RWPE1 (cell line): ENCODE measurements at regions not wholly inside any gene's neighbourhood (a gene's known extent, or its start where the extent isn't known, plus 50 kb on each side); places are given as distances from the start of the nearest gene placed in this dataset.

Source experiments
- CTCF ChIA-PET: fragments of 350-600 bp; sonication (Branson Sonifier 250); formaldehyde crosslinking; extraction: SDS; loops from one replicate; lab custom pipeline; 2021; lab: Yijun Ruan, JAX
- POLR2A ChIA-PET: fragments of 400-600 bp; formaldehyde crosslinking; extraction: SDS; loops from one replicate; lab custom pipeline; 2020; ENCODE audit warnings: antibody characterized with exemption; ENCODE audit not compliant: low non-redundant PET; lab: Yijun Ruan, JAX
- DNase-seq: peaks from one replicate; pipeline ENCODE4 v3.0.0; 2012; ENCODE audit warnings: low spot score
- H3K27ac ChIP-seq: fragments of 450-650 bp; 2 replicates; pipeline ENCODE4 v1.5.1; 2017
- TF ChIP-seq, protein P1 (sequence below): fragments of 450-650 bp; conservative IDR thresholded peaks from 2 replicates; pipeline ENCODE4 v1.5.1; 2017; ENCODE audit warnings: low read depth, mild to moderate bottlenecking

DNA sequence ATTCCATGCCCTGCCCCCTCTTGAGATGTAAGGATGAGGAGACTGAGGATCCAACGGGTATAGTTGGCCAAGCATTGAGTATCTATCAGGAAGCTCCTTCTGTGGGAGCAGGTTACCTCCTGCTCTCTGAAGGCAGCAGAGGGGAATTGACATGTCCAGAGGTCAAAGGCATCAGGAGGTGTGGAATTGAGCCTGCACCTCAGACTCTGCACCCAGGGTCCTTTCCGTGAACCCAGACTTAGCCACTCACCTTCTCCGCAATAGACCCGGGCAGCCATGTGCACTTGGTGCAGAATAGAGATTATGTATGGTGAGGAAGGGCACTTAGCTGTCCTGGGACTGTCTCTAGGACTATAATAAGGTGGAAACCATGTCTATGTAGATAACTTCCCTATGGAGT, 399.0 kb upstream of the TPM1 start:
- TF ChIP-seq, protein P1, sequence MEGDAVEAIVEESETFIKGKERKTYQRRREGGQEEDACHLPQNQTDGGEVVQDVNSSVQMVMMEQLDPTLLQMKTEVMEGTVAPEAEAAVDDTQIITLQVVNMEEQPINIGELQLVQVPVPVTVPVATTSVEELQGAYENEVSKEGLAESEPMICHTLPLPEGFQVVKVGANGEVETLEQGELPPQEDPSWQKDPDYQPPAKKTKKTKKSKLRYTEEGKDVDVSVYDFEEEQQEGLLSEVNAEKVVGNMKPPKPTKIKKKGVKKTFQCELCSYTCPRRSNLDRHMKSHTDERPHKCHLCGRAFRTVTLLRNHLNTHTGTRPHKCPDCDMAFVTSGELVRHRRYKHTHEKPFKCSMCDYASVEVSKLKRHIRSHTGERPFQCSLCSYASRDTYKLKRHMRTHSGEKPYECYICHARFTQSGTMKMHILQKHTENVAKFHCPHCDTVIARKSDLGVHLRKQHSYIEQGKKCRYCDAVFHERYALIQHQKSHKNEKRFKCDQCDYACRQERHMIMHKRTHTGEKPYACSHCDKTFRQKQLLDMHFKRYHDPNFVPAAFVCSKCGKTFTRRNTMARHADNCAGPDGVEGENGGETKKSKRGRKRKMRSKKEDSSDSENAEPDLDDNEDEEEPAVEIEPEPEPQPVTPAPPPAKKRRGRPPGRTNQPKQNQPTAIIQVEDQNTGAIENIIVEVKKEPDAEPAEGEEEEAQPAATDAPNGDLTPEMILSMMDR = no peak
- H3K27ac ChIP-seq = no peak overlapping the region
- ChIA-PET POLR2A (no interaction called here), CTCF (interaction anchor here (0.6 kb wide), 1 partner anchor 908 kb away, joined by 3 read pairs; no protein-coding TSS in a partner anchor)
- DNase-seq = no peak

DNA sequence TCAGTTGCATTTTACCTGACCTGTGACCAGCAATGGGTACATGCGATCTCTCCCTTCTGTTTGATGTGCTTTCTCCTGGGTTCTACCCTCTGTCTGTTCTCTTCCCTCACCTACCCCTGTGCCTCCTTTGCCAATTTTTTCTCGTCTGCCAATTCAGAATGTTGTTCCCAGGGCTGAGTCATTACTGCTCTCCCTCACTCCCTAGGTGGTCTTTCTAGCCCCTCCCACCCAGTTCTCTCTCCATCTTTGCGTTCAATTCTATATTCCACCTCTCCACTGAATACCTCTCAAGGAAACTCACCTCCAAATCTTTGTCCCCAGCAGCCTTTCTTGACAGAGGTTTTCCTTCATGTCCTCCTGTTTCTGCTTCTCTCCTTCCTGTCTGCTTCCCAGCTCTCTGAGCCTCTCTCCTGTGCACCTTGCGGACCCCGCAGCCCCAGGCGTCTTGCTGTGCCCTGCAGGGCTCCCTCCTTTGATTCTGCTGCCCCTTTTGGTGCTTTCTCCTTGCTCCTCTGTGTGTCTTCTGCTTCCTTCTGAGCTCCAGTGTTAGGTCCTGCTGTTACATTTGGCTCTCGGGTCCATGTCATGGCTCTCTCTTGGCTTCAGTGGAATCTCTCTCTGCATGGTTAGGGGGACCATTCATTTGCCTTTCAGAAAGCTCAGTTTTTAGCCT, 398.2 kb upstream of the TPM1 start:
- no peak for DNase-seq
- ChIA-PET POLR2A (no interaction called here), CTCF (no interaction called here)
- H3K27ac ChIP-seq = no peak overlapping the region
- TF ChIP-seq, protein P1 = no peak

DNA sequence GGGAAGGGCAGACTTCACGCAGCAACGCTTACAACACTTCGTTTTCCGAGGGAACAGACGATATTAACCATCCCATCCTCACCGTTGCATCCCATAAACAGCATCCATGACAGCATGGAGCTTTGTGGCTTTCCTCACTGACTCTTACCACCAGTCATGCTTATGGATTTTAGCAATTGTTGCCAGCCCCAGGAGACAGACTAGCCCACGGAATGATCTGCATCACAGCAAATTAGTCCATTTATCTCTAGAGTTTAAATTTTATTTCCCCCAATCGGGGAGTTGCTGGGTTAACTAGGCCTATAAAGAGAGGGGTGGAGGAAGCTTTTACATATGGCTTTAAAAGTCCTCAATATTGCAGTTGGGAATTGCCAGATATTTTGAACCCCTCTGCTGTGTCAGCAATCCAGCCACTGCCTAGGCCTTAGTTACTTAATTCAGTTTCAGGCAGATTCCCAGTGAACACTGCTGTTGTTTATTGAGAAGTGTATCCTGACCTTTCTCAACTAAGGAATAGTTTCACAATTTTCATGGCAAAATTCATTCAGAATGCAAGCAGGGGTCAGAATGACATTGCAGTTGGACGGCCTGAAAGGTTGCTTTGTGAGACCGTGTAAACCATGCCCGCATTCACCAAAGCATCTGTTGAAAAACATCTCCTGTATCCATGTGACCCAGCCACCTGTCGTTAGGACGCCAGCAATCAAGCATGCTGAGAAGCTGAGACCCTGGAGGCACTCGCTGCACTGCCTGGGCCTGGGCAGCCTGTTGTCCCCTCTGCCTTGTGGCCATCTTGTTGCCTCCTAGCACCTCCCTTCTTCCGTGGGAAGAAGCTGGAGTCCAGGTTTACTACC, 397.4 kb upstream of the TPM1 start:
- ChIA-PET CTCF (interaction anchor here (1.2 kb wide), 1 partner anchor 8 kb away, joined by 3 read pairs; no protein-coding TSS in a partner anchor), POLR2A (no interaction called here)
- H3K27ac ChIP-seq = no peak overlapping the region
- no peak for DNase-seq
- TF ChIP-seq, protein P1 = no peak

DNA sequence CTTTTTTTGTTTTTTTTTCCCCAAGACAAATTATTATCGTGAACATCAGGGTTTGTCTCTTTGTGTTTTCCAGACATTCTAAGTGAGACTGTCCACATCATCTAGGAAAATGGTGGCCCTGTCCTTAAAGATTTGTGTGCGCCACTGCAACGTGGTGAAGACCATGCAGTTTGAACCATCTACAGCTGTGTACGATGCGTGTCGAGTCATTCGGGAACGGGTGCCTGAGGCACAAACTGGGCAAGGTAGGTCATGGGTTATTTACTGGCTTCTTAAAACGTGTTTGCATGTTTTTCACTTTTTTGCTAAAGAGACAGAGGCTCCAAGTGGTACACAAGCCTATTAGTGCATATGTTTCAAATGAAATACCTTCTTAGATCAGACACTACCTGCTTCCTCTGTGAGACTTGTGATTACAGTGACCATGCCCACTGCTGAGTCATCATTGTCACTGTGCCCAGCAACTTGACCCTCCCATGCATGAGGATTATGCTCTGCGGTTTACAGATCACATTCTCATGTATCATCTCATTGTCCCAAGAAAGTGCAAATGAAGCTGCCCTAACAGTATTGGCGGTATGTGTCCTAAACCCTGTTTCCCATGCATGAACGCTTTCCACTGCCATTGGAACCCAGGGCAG, 395.2 kb upstream of the TPM1 start:
- DNase-seq = peak; percentile 69
- TF ChIP-seq, protein P1 = no peak
- CTCF ChIA-PET = interaction anchor here (0.6 kb wide), 1 partner anchor 44 kb away, joined by 4 read pairs; no protein-coding TSS in a partner anchor
- peak overlapping the region; percentile 25; the same call in 1 of the 2 replicates for H3K27ac ChIP-seq
- POLR2A ChIA-PET = no interaction called here

- ChIA-PET POLR2A (no interaction called here), CTCF (interaction anchor here (0.6 kb wide), 1 partner anchor 45 kb away, joined by 4 read pairs; no protein-coding TSS in a partner anchor)
- no peak for DNase-seq
- TF ChIP-seq, protein P1 = no peak
- no peak overlapping the region for H3K27ac ChIP-seq
Observed at GRCh38 chr15:62647843-62648505, 394.6 kb upstream of the TPM1 start.
